ENCODE measurements at regions not wholly inside any gene's neighbourhood (a gene's known extent, or its start where the extent isn't known, plus 50 kb on each side); places are given as distances from the start of the nearest gene placed in this dataset.

DNA sequence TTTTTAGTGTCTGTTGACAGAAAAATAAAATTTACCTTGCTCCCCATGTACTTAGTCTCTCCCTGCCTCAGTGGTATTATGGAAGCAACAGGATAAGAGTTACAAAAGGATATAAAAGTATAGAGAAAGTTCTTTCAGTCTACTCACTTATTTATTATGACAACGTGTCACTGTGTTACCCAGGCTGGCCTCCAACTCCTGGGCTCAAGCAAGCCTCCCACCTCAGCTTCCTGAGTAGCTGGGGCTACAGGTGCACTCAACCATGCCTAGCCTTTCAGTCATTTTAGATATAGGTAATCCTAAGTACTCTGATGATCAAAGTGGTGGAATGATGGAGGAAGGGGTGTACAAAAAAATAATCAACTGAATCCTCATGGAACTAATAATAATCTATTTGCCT, 215.2 kb upstream of the MKLN1 start:
- ATAC-seq, result no peak
- no peak for DNase-seq (ENCODE audit: low spot score)

GRCh38 chr7:131115340-131115739, 212.3 kb upstream of the MKLN1 start:
- no peak for ATAC-seq
- DNase-seq (ENCODE audit: low spot score), result no peak

DNA sequence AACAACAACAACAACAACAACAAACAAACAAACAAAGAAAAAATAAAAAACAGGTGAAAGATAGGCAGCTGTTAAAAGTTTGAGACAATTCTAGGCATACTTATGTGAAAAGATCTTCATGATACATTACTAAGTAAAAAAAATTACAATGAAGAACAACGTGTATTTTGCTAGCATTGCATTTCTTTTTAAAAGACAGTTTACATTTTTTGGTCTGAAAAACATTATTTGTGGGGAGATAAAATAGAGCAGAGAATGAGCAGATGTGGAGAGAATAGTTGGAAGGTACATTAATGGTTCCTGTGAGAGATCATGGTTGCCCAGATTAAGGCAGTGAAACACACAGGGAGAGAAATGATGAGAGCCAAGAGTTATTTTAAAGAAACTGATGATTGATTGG, 210.2 kb upstream of the MKLN1 start:
- no peak for DNase-seq (ENCODE audit: low spot score)
- no peak for ATAC-seq

DNA sequence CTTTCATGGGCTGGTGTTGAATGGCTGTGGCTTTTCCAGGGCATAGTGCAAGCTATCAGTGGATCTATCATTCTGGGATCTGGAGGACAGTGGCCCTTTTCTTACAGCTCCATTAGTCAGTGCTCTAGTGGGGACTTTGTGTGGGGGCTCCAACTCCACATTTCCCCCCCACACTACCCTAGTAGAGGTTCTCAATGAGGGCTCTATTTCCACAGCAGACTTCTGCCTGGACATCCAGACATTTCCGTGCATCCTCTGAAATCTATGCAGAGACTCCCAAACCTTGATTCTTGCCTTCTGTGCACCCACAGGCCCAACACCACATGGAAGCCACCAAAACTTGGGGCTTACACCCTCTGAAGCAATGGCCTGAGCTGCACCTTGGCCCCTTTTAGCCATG, 208.3 kb upstream of the MKLN1 start:
- no peak for ATAC-seq

DNA sequence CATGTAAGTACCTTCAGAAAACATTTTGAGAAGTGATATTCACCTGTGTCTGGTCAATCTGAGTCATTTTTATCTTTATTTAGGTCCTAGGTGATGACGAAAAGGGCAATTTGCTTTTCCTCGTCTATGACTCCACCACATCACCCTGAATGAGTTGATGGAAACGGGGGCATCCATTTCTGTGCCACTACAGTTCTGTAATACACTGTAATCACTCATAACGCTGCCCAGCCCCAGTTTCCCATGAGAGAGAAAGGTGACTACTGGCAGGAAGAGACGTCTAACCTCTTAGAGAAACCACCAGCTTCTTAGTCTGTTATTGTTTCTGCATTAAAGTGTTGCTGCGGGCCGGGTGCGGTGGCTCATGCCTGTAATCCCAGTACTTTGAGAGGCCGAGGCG, 205.3 kb upstream of the MKLN1 start:
- DNase-seq (ENCODE audit: low spot score), result no peak
- ATAC-seq, result no peak

More for the DNA sequence above, 208.3 kb upstream of the MKLN1 start:
- DNase-seq (ENCODE audit: low spot score), result no peak

DNA sequence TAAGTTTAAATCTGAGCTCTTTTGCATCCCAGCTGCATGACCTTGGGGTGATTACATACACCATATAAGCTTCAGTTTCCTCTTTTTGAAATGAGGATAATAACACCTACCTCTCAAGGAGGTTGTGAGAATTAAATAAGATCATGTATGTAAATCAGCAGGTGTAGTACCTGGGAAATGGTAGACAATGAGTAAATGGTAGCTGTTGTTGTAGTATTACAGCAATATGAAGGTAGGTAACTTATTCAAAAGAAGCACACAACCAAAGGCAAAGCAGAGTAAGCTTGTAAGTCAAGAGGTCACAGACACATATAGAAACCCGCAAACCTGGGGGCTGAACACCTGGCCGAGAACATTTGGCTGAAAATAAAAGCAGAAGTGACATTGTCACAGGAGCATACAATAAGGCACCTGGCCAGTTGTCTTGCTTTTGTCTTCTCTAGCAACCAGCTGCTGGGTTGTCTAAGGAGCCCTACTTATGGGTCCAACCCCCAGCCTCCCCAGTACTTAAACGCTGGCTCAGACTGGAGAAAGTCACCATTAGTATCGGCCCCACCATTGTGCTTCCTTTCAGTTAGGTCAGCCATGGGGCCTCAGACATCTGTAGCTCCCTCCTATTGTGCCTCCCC, 203.6 kb upstream of the MKLN1 start:
- DNase-seq (ENCODE audit: low spot score) (no peak), ATAC-seq (no peak)

GRCh38 chr7:131124867-131125266, 202.8 kb upstream of the MKLN1 start:
- DNase-seq (ENCODE audit: low spot score) (no peak), ATAC-seq (no peak)

DNA sequence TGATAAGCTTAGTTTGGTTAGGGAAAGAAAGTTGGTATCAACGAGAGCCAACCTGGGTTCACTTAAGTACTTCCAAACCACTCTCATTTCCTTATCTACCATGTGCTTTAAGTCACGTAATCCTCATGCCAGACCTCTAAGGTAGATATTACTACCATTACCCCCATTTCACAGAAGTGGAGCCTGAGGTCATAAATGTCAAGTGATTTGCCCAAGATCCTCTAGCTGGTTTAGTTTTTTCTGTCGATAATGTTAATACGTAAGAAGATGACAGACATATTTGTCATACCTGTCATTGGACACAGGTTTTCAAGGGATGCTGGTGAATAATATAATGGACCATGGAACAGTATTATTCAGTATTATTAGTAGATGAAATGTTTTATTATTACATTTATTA, 197.4 kb upstream of the MKLN1 start:
- ATAC-seq, result no peak

GRCh38 chr7:131131012-131131745, 196.5 kb upstream of the MKLN1 start:
- ATAC-seq (no peak), DNase-seq (ENCODE audit: low spot score) (no peak)

More for the DNA sequence above, 197.4 kb upstream of the MKLN1 start:
- no peak for DNase-seq (ENCODE audit: low spot score)

- ATAC-seq (no peak), DNase-seq (ENCODE audit: low spot score) (no peak)
Observed at GRCh38 chr7:131131746-131132431, 195.8 kb upstream of the MKLN1 start.

DNA sequence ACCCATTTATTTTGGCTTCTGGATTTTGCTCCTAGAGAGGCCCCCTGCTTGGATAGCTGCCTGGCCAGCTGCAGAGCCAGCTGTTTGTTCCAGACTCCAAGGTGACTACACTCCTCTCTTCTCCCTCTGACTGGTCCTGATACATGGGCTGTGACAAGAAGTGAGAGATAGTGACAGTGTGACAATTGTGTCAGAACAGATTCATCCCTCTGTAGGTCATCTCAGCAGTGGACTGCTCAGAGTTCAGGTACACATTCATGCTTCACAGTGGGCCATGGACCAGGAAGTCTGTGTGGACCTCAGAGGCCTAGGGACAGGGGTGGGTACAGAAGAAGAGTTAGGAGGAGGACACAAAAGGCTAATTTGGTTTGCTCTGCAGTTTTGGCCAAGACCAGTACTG, 188.2 kb upstream of the MKLN1 start:
- no peak for ATAC-seq
- DNase-seq (ENCODE audit: low spot score), result no peak

DNA sequence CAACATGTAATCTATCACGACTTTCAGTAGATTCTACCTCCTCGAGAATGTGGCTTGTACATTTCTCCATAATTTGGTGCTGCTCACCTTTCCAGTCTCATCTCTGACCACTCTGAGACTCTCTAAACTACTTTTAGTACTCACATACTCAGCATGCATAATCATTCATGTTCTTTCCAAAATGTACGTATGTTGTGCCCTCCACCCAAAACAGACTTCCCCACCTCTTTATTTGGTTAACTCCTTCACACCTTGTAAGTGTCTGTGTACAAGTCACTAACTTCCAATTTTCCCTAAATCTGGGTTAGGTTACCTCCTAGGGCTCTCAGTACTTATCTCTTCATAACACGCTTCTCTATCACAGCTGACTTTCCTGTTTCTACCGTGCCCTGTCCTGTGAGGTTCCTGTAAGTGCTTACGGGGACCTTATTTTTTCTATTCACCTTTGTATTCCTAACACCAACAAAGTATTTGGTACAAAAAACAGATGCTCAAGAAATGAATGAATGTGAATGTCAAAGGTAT, 186.2 kb upstream of the MKLN1 start:
- ATAC-seq, result no peak
- DNase-seq (ENCODE audit: low spot score), result no peak

- no peak for DNase-seq (ENCODE audit: low spot score)
- ATAC-seq, result no peak
Observed at GRCh38 chr7:131143869-131144268, 183.8 kb upstream of the MKLN1 start.

GRCh38 chr7:131145026-131145425, 182.7 kb upstream of the MKLN1 start:
- ATAC-seq (no peak), DNase-seq (ENCODE audit: low spot score) (no peak)

DNA sequence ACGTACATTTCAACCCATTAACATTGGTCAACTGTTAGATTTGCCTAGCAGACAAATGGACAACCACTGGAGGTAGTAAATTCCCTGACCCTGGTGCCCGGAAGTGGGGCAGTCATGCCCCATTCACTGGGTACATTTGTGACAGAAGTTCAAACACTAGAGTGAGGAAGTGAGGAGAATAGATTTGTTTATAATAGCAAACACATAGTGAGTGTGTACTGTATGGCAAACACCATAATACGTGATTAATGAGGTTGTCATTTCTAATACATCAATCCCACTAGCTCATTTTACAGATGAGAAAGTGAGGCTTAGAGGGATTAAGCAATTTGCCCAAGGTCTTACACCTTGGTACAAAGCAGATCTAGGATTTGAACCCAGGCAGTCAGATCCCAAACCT, 181.9 kb upstream of the MKLN1 start:
- ATAC-seq, result no peak
- no peak for DNase-seq (ENCODE audit: low spot score)

DNA sequence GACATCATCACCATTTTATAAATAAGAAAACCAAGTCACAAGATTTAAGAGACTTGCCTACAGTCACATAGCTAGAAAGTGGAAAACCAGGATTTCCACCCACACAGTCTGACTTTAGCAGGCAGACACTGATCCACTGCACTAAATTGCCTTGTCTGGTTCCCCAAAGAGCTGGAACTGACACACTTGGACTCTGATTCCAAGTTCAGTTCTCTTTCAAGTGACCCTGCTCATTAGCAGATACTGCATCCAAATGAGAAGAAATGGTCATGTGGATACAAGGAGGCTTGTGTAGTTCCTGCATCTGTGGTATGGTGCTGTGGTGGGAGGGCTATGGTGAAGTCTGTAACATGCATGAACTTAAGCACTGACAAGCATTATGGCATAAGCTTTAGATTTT, 180.1 kb upstream of the MKLN1 start:
- ATAC-seq (no peak), DNase-seq (ENCODE audit: low spot score) (no peak)

DNA sequence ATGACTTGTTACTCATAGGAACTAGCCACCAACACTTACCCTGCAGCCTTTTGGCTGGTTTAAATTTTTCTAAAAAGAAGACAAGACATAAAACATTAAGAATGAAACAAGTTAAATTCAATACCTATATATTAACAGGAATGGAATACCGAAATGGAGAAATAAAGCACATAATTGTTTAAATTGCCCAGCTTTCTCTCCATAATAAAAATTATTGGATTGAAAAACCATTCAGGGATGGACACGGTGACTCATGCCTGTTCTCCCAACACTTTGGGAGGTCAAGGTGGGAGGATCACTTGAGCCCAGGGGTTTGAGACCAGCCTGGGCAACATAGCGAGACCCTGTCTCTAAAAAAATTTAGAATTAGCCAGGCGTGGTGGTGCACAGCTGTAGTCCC, 179.4 kb upstream of the MKLN1 start:
- no peak for ATAC-seq
- no peak for DNase-seq (ENCODE audit: low spot score)

- no peak for ATAC-seq
- DNase-seq (ENCODE audit: low spot score), result no peak
Observed at GRCh38 chr7:131148708-131149428, 178.8 kb upstream of the MKLN1 start.

GRCh38 chr7:131149429-131149773, 178.3 kb upstream of the MKLN1 start:
- ATAC-seq, result no peak
- DNase-seq (ENCODE audit: low spot score), result no peak

DNA sequence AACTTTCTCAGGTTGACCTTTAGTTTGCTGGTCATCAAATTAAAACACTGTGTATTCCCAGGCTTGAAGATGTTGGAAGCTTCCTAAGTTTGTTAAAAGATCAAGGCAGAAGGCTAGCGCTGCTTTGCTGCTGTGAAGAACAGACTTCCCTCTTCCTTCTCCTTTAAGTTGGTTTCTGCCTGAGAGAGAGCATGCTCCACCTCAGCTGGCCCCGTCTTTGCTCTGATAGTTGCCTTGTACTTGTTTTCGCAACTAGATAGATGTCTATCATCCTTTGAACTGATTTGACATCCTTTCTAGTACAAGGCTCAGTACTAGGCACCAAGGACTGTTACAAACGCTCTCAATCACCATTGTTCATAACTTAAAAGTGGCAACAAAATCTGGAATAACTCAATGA, 177.8 kb upstream of the MKLN1 start:
- DNase-seq (ENCODE audit: low spot score) (no peak), ATAC-seq (no peak)

- DNase-seq (ENCODE audit: low spot score) (no peak), ATAC-seq (no peak)
Observed at GRCh38 chr7:131151034-131151433, 176.6 kb upstream of the MKLN1 start.

DNA sequence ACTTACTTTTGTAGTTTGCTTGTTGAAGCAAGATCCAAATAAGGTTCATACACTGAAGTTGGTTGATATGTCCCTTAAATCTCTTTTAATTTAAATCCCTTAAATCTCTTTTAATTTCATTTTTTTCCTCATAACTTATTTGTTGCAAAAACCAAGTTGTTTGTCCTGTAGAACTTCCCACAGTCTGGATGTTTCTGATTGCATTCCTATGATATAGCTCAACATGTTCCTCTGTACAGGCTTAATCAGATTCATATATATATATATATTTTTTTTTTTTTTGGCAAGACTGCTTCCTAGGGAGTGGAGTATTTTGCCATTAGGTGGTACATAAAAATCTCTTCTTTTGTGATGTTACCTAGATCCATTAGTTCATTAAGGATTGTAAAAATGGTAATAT, 174.9 kb upstream of the MKLN1 start:
- ATAC-seq, result no peak
- no peak for DNase-seq (ENCODE audit: low spot score)

Data from left lobe of liver (tissue), 2 donors.